ENCODE measurements at regions not wholly inside any gene's neighbourhood (a gene's known extent, or its start where the extent isn't known, plus 50 kb on each side); places are given as distances from the start of the nearest gene placed in this dataset.

GRCh38 chr2:105561401-105561800 is 162.6 kb upstream of the FHL2 start:
- Mint-ChIP-seq H3K4me3 (no peak overlapping the region), H3K9me3 (peaks cover 4% of the 10 kb centered on the region; the same call in 1 of the 2 replicates), H3K27me3 (ENCODE audit: low read depth) (no peaks in the 10 kb centered on the region), H3K27ac (no peak overlapping the region), H3K4me1 (no peaks in the 10 kb centered on the region), H3K36me3 (no peaks in the 10 kb centered on the region)
- DNase-seq (ENCODE audit: low spot score) (no peak), ATAC-seq (no peak; the same call in 1 of the 2 replicates)
- CTCF ChIA-PET, result no interaction called here
- TF ChIP-seq, protein P1, sequence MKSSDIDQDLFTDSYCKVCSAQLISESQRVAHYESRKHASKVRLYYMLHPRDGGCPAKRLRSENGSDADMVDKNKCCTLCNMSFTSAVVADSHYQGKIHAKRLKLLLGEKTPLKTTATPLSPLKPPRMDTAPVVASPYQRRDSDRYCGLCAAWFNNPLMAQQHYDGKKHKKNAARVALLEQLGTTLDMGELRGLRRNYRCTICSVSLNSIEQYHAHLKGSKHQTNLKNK (CRISPR knock-in tag; IDR thresholded peaks at IDR 0.05), result no peak
- no peak for TF ChIP-seq CTCF (IDR thresholded peaks at IDR 0.05)
- POLR2A ChIA-PET, result no interaction called here

GRCh38 chr2:105560157-105560556 is 161.3 kb upstream of the FHL2 start:
- Mint-ChIP-seq H3K27me3 (ENCODE audit: low read depth) (no peaks in the 10 kb centered on the region), H3K27ac (no peak overlapping the region), H3K4me1 (no peaks in the 10 kb centered on the region), H3K9me3 (peaks cover 4% of the 10 kb centered on the region; the same call in 1 of the 2 replicates), H3K36me3 (no peaks in the 10 kb centered on the region), H3K4me3 (no peak overlapping the region)
- TF ChIP-seq NR2C2 (CRISPR knock-in tag; IDR thresholded peaks at IDR 0.05) (no peak), ZBTB21 (CRISPR knock-in tag; IDR thresholded peaks at IDR 0.05; ENCODE audit: borderline replicate concordance) (no peak), MYBL2 (CRISPR knock-in tag; IDR thresholded peaks at IDR 0.05) (no peak), TP53 (CRISPR knock-in tag; IDR thresholded peaks at IDR 0.05) (no peak), CTCF (IDR thresholded peaks at IDR 0.05) (no peak), USF1 (CRISPR knock-in tag; IDR thresholded peaks at IDR 0.05) (no peak), NFYB (CRISPR knock-in tag; conservative IDR thresholded peaks at IDR 0.05; ENCODE audit: low read depth) (no peak), EMX1 (CRISPR knock-in tag; IDR thresholded peaks at IDR 0.05) (no peak), MAX (CRISPR knock-in tag; IDR thresholded peaks at IDR 0.05) (no peak), SMAD3 (CRISPR knock-in tag; IDR thresholded peaks at IDR 0.05; ENCODE audit: borderline replicate concordance) (no peak), ZNF512 (CRISPR knock-in tag; IDR thresholded peaks at IDR 0.05; ENCODE audit: borderline replicate concordance) (no peak)
- TF ChIP-seq, protein P2, sequence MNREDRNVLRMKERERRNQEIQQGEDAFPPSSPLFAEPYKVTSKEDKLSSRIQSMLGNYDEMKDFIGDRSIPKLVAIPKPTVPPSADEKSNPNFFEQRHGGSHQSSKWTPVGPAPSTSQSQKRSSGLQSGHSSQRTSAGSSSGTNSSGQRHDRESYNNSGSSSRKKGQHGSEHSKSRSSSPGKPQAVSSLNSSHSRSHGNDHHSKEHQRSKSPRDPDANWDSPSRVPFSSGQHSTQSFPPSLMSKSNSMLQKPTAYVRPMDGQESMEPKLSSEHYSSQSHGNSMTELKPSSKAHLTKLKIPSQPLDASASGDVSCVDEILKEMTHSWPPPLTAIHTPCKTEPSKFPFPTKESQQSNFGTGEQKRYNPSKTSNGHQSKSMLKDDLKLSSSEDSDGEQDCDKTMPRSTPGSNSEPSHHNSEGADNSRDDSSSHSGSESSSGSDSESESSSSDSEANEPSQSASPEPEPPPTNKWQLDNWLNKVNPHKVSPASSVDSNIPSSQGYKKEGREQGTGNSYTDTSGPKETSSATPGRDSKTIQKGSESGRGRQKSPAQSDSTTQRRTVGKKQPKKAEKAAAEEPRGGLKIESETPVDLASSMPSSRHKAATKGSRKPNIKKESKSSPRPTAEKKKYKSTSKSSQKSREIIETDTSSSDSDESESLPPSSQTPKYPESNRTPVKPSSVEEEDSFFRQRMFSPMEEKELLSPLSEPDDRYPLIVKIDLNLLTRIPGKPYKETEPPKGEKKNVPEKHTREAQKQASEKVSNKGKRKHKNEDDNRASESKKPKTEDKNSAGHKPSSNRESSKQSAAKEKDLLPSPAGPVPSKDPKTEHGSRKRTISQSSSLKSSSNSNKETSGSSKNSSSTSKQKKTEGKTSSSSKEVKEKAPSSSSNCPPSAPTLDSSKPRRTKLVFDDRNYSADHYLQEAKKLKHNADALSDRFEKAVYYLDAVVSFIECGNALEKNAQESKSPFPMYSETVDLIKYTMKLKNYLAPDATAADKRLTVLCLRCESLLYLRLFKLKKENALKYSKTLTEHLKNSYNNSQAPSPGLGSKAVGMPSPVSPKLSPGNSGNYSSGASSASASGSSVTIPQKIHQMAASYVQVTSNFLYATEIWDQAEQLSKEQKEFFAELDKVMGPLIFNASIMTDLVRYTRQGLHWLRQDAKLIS (CRISPR knock-in tag; IDR thresholded peaks at IDR 0.05; ENCODE audit: borderline replicate concordance), result no peak
- DNase-seq (ENCODE audit: low spot score) (no peak), ATAC-seq (no peak)
- ChIA-PET CTCF (no interaction called here), POLR2A (no interaction called here)

Data from WTC11 (cell line).